ENCODE measurements at regions not wholly inside any gene's neighbourhood (a gene's known extent, or its start where the extent isn't known, plus 50 kb on each side); places are given as distances from the start of the nearest gene placed in this dataset.

DNA sequence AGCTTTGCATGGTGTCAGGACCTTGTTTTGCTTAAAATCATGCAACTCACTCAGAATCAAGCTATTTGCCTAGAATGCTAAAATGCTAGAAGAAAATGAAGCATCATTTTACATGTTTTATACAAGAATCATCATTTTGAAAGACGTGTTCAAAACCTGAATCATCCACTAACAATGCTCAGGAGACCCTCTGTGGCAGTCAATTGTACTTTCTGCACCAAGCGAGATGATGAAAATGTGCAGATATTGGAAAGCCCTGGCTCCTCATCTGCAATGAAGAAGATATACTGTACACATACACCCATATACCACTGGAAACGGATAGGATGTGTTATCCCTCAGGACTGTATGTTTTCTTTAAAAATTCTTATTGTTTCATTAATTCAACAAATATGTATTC is 92.7 kb downstream of the DYRK2 start:
- Histone ChIP-seq H3K79me2 (ENCODE audit: insufficient read depth, low read length) (no peaks in the 10 kb centered on the region), H3K4me2 (ENCODE audit: low read depth, low read length, poor library complexity, severe bottlenecking) (no peak overlapping the region), H3K4me3 (ENCODE audit: insufficient read depth, low read length, poor library complexity, severe bottlenecking) (no peak overlapping the region), H4K20me1 (ENCODE audit: low read depth, low read length) (no peaks in the 10 kb centered on the region), H3K36me3 (ENCODE audit: low read length) (no peaks in the 10 kb centered on the region), H3K27me3 (ENCODE audit: low read length) (no peaks in the 10 kb centered on the region), H3K9me3 (ENCODE audit: insufficient read depth, low read length) (no peaks in the 10 kb centered on the region), H3K27ac (ENCODE audit: low read depth, low read length) (no peak overlapping the region), H3K9ac (ENCODE audit: low read length) (no peak overlapping the region), H3K9me2 (replicated peaks; ENCODE audit: insufficient read depth, low read length) (no peaks in the 10 kb centered on the region), H3F3A (ENCODE audit: insufficient read depth) (no peaks in the 10 kb centered on the region), H2AFZ (ENCODE audit: low read depth, low read length, severe bottlenecking) (no peak overlapping the region)
- no peak for TF ChIP-seq EZH2phosphoT487 (conservative IDR thresholded peaks at IDR 0.05; ENCODE audit: low read length)
- TF ChIP-seq, protein P1, sequence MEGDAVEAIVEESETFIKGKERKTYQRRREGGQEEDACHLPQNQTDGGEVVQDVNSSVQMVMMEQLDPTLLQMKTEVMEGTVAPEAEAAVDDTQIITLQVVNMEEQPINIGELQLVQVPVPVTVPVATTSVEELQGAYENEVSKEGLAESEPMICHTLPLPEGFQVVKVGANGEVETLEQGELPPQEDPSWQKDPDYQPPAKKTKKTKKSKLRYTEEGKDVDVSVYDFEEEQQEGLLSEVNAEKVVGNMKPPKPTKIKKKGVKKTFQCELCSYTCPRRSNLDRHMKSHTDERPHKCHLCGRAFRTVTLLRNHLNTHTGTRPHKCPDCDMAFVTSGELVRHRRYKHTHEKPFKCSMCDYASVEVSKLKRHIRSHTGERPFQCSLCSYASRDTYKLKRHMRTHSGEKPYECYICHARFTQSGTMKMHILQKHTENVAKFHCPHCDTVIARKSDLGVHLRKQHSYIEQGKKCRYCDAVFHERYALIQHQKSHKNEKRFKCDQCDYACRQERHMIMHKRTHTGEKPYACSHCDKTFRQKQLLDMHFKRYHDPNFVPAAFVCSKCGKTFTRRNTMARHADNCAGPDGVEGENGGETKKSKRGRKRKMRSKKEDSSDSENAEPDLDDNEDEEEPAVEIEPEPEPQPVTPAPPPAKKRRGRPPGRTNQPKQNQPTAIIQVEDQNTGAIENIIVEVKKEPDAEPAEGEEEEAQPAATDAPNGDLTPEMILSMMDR (IDR thresholded peaks at IDR 0.05; ENCODE audit: insufficient read depth, low read length, poor library complexity, severe bottlenecking), result no peak

DNA sequence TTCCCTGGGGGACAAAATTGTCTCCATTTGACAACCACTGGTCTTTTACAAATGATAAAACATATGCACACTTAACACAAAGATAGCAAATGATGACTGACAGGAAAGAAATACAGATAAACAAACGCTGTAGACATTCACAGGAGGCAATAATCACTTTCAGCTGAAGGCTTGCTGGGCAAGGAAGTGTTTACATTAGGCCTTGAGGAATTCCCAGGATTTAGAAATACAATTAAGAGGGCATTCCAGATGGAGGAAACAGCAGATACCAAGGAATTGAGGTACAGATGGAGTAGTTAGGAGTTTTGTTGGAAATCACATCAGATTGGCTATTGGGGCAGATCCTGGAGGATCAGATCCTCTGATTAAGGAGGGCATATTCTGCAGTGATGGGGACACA is 93.9 kb downstream of the DYRK2 start:
- H3K9ac ChIP-seq (ENCODE audit: low read length), result no peak overlapping the region
- no peaks in the 10 kb centered on the region for H3K36me3 ChIP-seq (ENCODE audit: low read length)
- H4K20me1 ChIP-seq (ENCODE audit: low read depth, low read length), result no peaks in the 10 kb centered on the region
- no peak overlapping the region for H3K4me2 ChIP-seq (ENCODE audit: low read depth, low read length, poor library complexity, severe bottlenecking)
- H3K27ac ChIP-seq (ENCODE audit: low read depth, low read length), result no peak overlapping the region
- H2AFZ ChIP-seq (ENCODE audit: low read depth, low read length, severe bottlenecking), result no peak overlapping the region
- no peaks in the 10 kb centered on the region for H3F3A ChIP-seq (ENCODE audit: insufficient read depth)
- no peak for TF ChIP-seq EZH2phosphoT487 (conservative IDR thresholded peaks at IDR 0.05; ENCODE audit: low read length)
- TF ChIP-seq, protein P1 (IDR thresholded peaks at IDR 0.05; ENCODE audit: insufficient read depth, low read length, poor library complexity, severe bottlenecking), result no peak
- no peaks in the 10 kb centered on the region for H3K9me2 ChIP-seq (replicated peaks; ENCODE audit: insufficient read depth, low read length)
- no peaks in the 10 kb centered on the region for H3K79me2 ChIP-seq (ENCODE audit: insufficient read depth, low read length)
- H3K9me3 ChIP-seq (ENCODE audit: insufficient read depth, low read length), result no peaks in the 10 kb centered on the region
- no peaks in the 10 kb centered on the region for H3K27me3 ChIP-seq (ENCODE audit: low read length)
- H3K4me3 ChIP-seq (ENCODE audit: insufficient read depth, low read length, poor library complexity, severe bottlenecking), result no peak overlapping the region

DNA sequence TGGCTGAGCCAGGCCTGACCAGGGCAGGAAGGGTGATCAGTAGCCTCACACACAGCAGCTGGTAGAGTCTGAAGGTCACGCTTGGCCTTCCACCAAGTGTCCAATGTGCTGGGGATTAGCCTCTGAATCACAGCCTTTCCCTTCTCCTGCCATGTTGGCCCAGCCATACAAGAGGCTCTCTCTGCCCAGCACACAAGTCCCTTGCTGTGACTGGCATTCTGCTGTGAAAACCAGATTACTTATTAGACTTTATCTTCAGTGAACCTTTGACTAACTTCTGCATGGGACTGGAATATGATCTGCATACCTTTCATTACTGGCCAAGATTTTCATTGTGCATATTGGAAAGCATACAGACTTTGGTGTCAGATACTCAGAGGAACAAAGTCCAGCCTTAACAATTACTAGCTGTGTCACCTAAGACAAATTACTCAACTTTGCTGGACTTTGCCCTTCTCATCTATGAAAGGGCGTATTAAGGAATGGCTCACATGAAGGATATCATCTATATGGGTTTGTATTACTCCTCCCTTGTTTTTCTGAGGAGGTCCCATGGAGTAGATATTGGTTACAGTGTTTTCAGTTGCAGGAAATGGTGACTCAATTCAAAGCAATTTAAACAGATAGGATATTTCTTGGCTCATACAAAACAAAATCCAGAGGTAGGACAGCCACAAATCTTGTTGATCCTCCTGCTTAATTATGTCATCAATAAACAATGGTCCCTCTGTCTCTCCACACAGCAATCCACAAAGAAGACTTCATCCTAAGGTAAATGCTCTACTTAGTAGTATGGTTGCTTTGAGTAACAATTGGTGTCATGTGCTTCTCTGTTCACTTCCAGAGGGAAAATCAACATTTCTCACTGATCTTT is 99.6 kb downstream of the DYRK2 start:
- Histone ChIP-seq H3K27ac (ENCODE audit: low read depth, low read length) (no peak overlapping the region), H4K20me1 (ENCODE audit: low read depth, low read length) (no peaks in the 10 kb centered on the region), H3K9me2 (replicated peaks; ENCODE audit: insufficient read depth, low read length) (no peaks in the 10 kb centered on the region), H3K79me2 (ENCODE audit: insufficient read depth, low read length) (no peaks in the 10 kb centered on the region), H3K4me2 (ENCODE audit: low read depth, low read length, poor library complexity, severe bottlenecking) (no peak overlapping the region), H3K27me3 (ENCODE audit: low read length) (no peaks in the 10 kb centered on the region), H3F3A (ENCODE audit: insufficient read depth) (no peaks in the 10 kb centered on the region), H3K9me3 (ENCODE audit: insufficient read depth, low read length) (no peaks in the 10 kb centered on the region), H3K9ac (ENCODE audit: low read length) (no peak overlapping the region), H3K4me3 (ENCODE audit: insufficient read depth, low read length, poor library complexity, severe bottlenecking) (no peak overlapping the region), H3K36me3 (ENCODE audit: low read length) (no peaks in the 10 kb centered on the region), H2AFZ (ENCODE audit: low read depth, low read length, severe bottlenecking) (no peak overlapping the region)
- no peak for TF ChIP-seq EZH2phosphoT487 (conservative IDR thresholded peaks at IDR 0.05; ENCODE audit: low read length)
- TF ChIP-seq, protein P1 (IDR thresholded peaks at IDR 0.05; ENCODE audit: insufficient read depth, low read length, poor library complexity, severe bottlenecking), result no peak

Measured in SU-DHL-6 (cell line).